Panc1 (cell line): ENCODE measurements at regions not wholly inside any gene's neighbourhood (a gene's known extent, or its start where the extent isn't known, plus 50 kb on each side); places are given as distances from the start of the nearest gene placed in this dataset.

Experiments
- ATAC-seq: fragments of 200-7000 bp; cut with Tn5 transposase; 2 replicates; pipeline ENCODE4 v1.9.1; 2020; ENCODE audit warnings: mild to moderate bottlenecking, moderate library complexity
- BruUV-seq: library from RNA; stranded (reverse); fragments of 400-500 nt; replicated peaks from 2 replicates; lab custom pipeline; 2021; lab: Mats Ljungman, UMichigan
- CTCF ChIA-PET: fragments of 300-600 bp; sonication (Branson Sonifier 250); formaldehyde crosslinking; loops from one replicate; lab custom pipeline; 2022; ENCODE audit warnings: antibody characterized with exemption; lab: Charles Lee
- POLR2A ChIA-PET: fragments of 300-600 bp; sonication (Branson Sonifier 250); formaldehyde crosslinking; loops from one replicate; lab custom pipeline; 2022; ENCODE audit warnings: antibody characterized with exemption; lab: Charles Lee
- DNase-seq: peaks from one replicate; pipeline ENCODE4 v3.0.0-alpha.2; 2010; ENCODE audit warnings: low read depth, low spot score
- H3K27ac ChIP-seq: 2 replicates; pipeline ENCODE4 v1.5.1; 2011; ENCODE audit warnings: mild to moderate bottlenecking, low read length, inconsistent platforms
- H3K27me3 ChIP-seq: fragments of 200-500 bp; sonication (Bioruptor generic); 2 replicates; pipeline ENCODE4 v1.6.0; 2014; ENCODE audit warnings: low read length, inconsistent platforms; ENCODE audit not compliant: control insufficient read depth, insufficient read depth
- H3K36me3 ChIP-seq: fragments of 200-500 bp; sonication (Bioruptor generic); 2 replicates; pipeline ENCODE4 v1.5.1; 2014; ENCODE audit warnings: inconsistent platforms, mild to moderate bottlenecking, low read length, moderate library complexity; ENCODE audit not compliant: control insufficient read depth, insufficient read depth
- H3K4me1 ChIP-seq: 2 replicates; pipeline ENCODE4 v1.5.1; 2011; ENCODE audit warnings: inconsistent platforms, mild to moderate bottlenecking, low read length, moderate library complexity; ENCODE audit not compliant: control insufficient read depth, insufficient read depth
- H3K4me3 ChIP-seq, 2 experiments: 2 replicates each; pipeline ENCODE4 v1.5.1; 2011 to 2012; ENCODE audit warnings: low read depth in 2 of 2, low read length in 2 of 2, mild to moderate bottlenecking in 2 of 2, inconsistent platforms in 1 of 2, moderate library complexity in 1 of 2
- H3K9me3 ChIP-seq: fragments of 200-500 bp; sonication (Bioruptor generic); 2 replicates; pipeline ENCODE4 v1.5.1; 2014; ENCODE audit warnings: low read depth, mild to moderate bottlenecking, inconsistent platforms, low read length, moderate library complexity; ENCODE audit not compliant: control insufficient read depth, insufficient read depth
- CTCF ChIP-seq: fragments of 450-650 bp; IDR thresholded peaks from 2 replicates; pipeline ENCODE4 v1.5.1; 2017; ENCODE audit warnings: mild to moderate bottlenecking
- POLR2AphosphoS5 ChIP-seq: IDR thresholded peaks from 2 replicates; pipeline ENCODE4 v1.6.1; 2012; ENCODE audit warnings: mild to moderate bottlenecking, low read depth, low read length, moderate library complexity
- SIN3A ChIP-seq: IDR thresholded peaks from 2 replicates; pipeline ENCODE4 v1.6.1; 2012; ENCODE audit warnings: low read depth, mild to moderate bottlenecking, low read length, moderate library complexity, borderline replicate concordance; ENCODE audit not compliant: insufficient read depth
- TCF7L2 ChIP-seq: IDR thresholded peaks from 2 replicates; pipeline ENCODE4 v1.6.1; 2011; ENCODE audit warnings: mild to moderate bottlenecking, low read depth, low read length, inconsistent platforms
- in situ Hi-C: cut with HindIII; loops from 2 replicates; pipeline ENCODE4 v1.10.0; 2016; ENCODE audit warnings: low sequenced_read_pairs, low pct_unique_long_range_greater_than_20kb
- intact Hi-C: fragments of 100-400 bp; cut with micrococcal nuclease; formaldehyde crosslinking; loops from one replicate; pipeline ENCODE4 v1.10.0; 2022; ENCODE audit not compliant: unreplicated experiment
- TF ChIP-seq, protein P1 (sequence below), 2 experiments: IDR thresholded peaks; 2 replicates each; pipeline ENCODE4 v1.6.1; 2011 to 2012; ENCODE audit warnings: low read depth in 2 of 2, control low read depth in 1 of 2, low read length in 1 of 2, mild to moderate bottlenecking in 1 of 2, moderate library complexity in 1 of 2; ENCODE audit not compliant: insufficient read depth in 1 of 2

- intact Hi-C loops, result no loop called here
- H3K36me3 ChIP-seq, result no peaks in the 10 kb centered on the region
- no peak for DNase-seq
- no TSS peak for BruUV-seq
- no peak overlapping the region for H3K27ac ChIP-seq
- ATAC-seq, result no peak
- in situ Hi-C loops, result no loop called here
- H3K27me3 ChIP-seq, result no peaks in the 10 kb centered on the region
- no peak overlapping the region for H3K4me3 ChIP-seq
- POLR2A ChIA-PET, result no interaction called here
- no peaks in the 10 kb centered on the region for H3K4me1 ChIP-seq
- no peaks in the 10 kb centered on the region for H3K9me3 ChIP-seq
- TF ChIP-seq SIN3A, result no peak
- no peak for TF ChIP-seq CTCF
- TF ChIP-seq, protein P1, sequence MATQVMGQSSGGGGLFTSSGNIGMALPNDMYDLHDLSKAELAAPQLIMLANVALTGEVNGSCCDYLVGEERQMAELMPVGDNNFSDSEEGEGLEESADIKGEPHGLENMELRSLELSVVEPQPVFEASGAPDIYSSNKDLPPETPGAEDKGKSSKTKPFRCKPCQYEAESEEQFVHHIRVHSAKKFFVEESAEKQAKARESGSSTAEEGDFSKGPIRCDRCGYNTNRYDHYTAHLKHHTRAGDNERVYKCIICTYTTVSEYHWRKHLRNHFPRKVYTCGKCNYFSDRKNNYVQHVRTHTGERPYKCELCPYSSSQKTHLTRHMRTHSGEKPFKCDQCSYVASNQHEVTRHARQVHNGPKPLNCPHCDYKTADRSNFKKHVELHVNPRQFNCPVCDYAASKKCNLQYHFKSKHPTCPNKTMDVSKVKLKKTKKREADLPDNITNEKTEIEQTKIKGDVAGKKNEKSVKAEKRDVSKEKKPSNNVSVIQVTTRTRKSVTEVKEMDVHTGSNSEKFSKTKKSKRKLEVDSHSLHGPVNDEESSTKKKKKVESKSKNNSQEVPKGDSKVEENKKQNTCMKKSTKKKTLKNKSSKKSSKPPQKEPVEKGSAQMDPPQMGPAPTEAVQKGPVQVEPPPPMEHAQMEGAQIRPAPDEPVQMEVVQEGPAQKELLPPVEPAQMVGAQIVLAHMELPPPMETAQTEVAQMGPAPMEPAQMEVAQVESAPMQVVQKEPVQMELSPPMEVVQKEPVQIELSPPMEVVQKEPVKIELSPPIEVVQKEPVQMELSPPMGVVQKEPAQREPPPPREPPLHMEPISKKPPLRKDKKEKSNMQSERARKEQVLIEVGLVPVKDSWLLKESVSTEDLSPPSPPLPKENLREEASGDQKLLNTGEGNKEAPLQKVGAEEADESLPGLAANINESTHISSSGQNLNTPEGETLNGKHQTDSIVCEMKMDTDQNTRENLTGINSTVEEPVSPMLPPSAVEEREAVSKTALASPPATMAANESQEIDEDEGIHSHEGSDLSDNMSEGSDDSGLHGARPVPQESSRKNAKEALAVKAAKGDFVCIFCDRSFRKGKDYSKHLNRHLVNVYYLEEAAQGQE (IDR thresholded peaks at IDR 0.05; ENCODE audit: insufficient read depth in 1 of 2, low read depth in 2 of 2, low read length in 1 of 2), result no peak
- no peak for TF ChIP-seq TCF7L2
- no peak for TF ChIP-seq POLR2AphosphoS5
- CTCF ChIA-PET, result interaction anchor here (0.6 kb wide), 1 partner anchor 78 kb away, joined by 3 read pairs; no protein-coding TSS in a partner anchor
Observed at GRCh38 chr12:88658009-88658408, 77.7 kb upstream of the KITLG start.

DNA sequence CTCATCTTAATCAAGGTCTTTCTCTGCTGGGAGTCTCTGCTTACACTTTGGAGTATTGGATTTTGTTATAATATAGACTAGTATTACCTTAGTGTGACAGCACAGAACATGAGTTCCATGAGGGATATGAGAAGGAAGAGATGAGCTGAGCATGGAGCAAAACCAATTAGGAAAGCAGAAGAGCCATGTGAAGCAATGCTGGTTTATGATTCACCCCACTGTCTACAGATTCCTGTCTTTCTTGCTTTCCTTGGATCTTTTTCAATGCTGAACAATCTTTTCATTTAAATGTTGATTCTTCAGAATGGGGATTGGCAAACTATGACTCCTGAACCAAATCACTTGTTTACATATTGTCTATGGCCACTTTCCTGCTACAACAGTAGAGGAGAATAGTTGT, 70.4 kb upstream of the KITLG start:
- CTCF ChIA-PET, result no interaction called here

More for the DNA sequence above, 70.4 kb upstream of the KITLG start:
- Histone ChIP-seq H3K27me3 (no peaks in the 10 kb centered on the region), H3K27ac (no peak overlapping the region), H3K4me3 (no peak overlapping the region), H3K4me1 (no peaks in the 10 kb centered on the region), H3K36me3 (no peaks in the 10 kb centered on the region), H3K9me3 (no peaks in the 10 kb centered on the region)
- no peak for DNase-seq
- no peak for TF ChIP-seq CTCF
- TF ChIP-seq, protein P1 (IDR thresholded peaks at IDR 0.05; ENCODE audit: insufficient read depth in 1 of 2, low read depth in 2 of 2, low read length in 1 of 2), result no peak
- TF ChIP-seq SIN3A, result no peak
- TF ChIP-seq POLR2AphosphoS5, result no peak
- no peak for TF ChIP-seq TCF7L2
- no TSS peak for BruUV-seq
- intact Hi-C loops (no loop called here), in situ Hi-C loops (no loop called here)
- no peak for ATAC-seq
- POLR2A ChIA-PET, result no interaction called here
